ENCODE measurements at regions not wholly inside any gene's neighbourhood (a gene's known extent, or its start where the extent isn't known, plus 50 kb on each side); places are given as distances from the start of the nearest gene placed in this dataset.

DNA sequence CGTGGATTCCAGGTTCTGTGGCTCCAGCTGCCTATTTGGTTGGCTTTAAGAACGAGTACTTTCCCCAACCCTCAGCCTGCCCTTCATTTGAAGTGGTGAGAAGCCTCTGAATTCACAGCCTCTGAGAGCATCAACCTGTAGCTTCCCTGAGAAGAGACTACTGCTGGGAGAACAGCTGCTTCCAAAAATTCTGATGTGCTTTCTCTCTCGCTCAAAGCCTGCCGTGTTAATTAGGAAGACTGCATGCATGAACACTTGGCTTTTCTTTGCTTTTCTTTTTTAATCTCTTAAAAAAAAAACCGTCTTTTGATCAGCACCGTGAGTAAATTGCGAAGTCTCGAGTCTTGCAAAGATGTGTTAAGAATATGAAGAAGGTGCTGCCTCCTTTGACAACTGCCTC, 153.4 kb upstream of the MAP1B start:
- no peak for DNase-seq

GRCh38 chr5:71954329-71954728, 152.9 kb upstream of the MAP1B start:
- no peak for DNase-seq

DNA sequence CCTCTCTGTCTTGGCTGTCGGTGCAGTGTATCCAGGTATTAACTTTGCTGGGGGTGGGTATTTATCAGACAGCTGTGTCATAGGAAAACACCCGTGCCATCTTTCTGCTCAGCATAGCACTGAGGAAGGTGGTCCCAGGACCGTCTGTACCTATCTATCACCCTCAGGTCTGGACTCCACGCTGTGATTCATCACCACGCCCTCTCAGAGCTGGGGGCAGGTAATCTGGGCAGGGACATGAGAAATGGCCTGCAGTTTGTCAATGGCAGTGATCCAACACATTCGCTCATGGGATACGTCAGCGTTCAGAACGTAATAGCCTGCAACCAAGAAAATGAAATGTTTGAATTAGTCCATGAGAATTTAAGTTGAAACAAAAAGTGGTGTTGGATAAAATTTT, 151.6 kb upstream of the MAP1B start:
- DNase-seq, result no peak

GRCh38 chr5:71957292-71957898, 149.9 kb upstream of the MAP1B start:
- DNase-seq, result no peak

DNA sequence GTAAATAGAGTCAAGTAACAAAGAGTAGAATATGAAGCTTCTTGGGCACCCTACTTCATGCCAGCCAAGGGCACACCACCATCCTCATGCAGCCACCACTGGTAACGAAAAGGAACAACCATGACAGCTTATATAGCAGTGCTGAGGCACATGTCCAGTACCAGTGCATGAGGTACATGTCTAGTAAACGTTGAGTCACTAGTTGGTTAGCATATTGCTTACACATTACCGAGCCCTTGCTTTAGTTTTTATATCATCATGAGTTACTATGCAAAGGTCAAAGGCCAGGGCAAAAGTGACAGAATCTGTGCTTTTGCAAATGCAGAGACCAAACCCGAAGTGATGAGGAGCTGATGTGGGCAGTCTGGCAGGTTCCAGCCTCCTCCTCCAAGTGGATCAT, 147.1 kb upstream of the MAP1B start:
- no peak for DNase-seq

GRCh38 chr5:71961786-71962185, 145.5 kb upstream of the MAP1B start:
- DNase-seq, result no peak

DNA sequence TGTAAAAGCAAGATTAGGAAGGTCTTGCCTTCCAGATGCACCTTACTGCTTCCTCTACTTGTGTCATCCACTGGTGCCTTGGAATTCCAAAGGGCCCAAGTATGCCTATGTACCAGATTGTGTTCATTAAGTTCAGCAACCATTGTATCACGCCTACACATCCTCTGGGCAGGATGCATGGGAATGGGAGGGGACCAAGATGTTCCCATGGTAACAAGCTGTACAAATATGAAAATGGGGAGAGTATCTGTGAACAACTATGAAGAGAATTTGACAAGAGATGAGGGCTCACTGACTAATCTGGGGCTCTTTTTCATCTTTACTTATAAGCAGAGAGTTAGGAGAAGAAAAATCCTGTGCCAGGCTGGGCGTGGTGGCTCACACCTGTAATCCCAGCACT, 137.8 kb upstream of the MAP1B start:
- no peak for DNase-seq

DNA sequence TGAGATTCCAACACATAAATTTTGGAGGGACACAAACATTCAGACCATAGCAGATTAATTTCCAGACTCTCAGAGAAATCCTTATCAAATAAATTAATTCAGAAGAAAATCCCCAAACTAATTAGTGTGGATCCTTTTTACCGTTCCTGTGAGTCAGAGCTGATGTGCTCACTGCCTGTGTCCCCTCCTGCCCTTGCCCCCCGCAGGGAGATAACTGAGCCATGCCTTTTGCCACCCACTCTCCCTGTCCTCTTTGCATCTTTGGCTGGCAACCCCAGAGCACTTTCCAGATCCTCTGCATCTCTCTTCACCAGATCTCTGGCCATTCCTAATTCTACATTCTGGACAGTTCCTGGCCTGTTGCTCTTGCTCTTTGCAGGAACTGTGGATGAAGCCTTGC, 135.4 kb upstream of the MAP1B start:
- DNase-seq, result no peak

- DNase-seq, result no peak
Observed at GRCh38 chr5:71972777-71973473, 134.3 kb upstream of the MAP1B start.

DNA sequence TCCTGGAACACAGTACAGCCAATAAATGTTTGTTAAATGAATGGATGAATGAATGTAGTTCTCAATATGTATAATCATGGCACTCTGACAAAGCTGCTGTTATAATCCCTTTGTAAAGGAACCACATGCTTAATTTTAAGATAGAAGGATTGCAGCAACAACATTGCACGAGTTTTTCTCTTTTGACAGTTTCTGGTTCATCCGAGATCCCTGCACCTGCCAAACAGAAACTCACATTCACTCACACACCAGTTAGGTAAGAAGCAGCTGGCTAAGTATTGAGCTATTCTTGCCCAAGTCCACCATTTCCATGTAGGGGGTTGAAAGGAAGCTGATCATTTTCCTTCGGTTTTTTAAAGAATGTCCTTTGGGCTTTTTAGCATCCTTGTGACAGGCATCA, 133.7 kb upstream of the MAP1B start:
- DNase-seq, result no peak

GRCh38 chr5:71974165-71974564, 133.1 kb upstream of the MAP1B start:
- DNase-seq, result no peak

- DNase-seq, result no peak
Observed at GRCh38 chr5:71974622-71975021, 132.7 kb upstream of the MAP1B start.

- DNase-seq, result no peak
Observed at GRCh38 chr5:71976449-71976848, 130.8 kb upstream of the MAP1B start.

GRCh38 chr5:71977311-71977710, 130.0 kb upstream of the MAP1B start:
- DNase-seq, result no peak

DNA sequence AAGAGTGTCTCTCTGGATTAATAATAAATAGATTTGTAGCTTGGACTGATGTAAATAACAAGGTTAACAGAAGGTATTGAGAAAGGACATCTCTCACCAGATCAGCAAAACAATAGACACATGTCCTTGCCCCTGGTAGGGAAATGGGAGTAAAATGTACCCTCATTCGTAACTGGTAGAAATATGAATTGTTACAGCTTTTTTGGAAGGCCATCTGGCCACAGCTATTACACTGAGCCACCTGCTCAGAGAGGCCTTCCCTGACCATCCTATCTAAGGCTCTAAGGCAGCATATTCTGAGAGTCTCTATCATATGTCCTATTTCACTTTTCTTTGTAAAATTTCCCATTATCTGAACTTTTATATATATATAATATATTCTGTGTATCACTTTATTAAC, 129.1 kb upstream of the MAP1B start:
- no peak for DNase-seq

GRCh38 chr5:71982717-71983395, 124.4 kb upstream of the MAP1B start:
- no peak for DNase-seq

DNA sequence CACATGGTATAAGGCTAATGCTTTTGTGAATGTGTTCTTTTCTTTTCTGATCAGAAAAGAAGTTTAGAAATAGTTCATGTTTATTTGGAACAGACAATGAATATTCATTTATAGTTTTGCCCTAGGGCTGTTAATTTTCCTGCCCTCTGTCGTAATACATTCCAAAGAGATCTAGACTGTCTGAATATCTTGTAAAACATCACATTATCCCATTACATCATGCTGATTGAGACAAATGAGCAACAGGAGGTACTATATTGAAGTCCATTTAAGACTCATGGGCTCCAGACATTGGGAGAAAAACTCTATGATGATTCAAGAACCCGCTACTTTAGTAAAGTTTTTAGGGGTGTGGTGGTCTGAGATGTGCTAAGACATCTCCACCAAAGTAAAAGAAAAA, 121.2 kb upstream of the MAP1B start:
- no peak for DNase-seq

- DNase-seq, result no peak
Observed at GRCh38 chr5:71988808-71989207, 118.5 kb upstream of the MAP1B start.

DNA sequence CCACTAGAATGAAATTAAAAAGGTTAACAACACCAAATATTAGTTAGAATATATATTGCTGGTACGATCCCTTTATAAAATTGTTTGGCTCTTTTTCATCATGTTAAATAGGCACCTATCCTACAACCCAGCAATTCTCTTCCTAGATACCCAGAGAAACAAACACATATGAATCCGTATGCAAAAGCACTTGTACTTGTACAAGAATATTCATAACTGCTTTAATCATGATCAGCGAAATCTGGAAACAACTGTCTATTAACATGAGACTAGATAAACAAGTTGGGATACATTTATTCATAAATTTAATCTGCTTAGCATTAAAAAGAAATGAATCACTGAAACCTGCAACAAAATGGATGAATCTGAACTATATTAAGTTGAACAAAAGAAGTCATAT, 113.7 kb upstream of the MAP1B start:
- no peak for DNase-seq

DNA sequence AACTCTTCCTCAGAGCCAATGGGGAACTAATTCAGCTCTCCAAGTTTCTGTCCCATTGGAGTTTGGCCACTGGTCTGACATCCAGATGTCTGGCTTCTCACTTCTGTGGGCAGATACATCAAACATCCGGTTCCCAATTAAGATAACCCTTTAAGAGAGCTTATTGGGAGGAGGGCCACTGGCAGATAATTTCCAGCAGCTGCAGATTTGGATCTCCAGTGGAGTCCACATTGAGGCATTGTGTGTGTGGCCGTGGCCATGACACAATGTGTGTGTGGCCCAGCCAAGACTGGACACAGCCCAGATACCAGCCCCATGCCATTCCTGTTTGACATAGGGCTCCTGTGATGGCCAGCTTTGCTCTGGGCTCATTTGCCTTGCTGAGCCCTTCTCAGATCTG, 110.5 kb upstream of the MAP1B start:
- DNase-seq, result no peak

DNA sequence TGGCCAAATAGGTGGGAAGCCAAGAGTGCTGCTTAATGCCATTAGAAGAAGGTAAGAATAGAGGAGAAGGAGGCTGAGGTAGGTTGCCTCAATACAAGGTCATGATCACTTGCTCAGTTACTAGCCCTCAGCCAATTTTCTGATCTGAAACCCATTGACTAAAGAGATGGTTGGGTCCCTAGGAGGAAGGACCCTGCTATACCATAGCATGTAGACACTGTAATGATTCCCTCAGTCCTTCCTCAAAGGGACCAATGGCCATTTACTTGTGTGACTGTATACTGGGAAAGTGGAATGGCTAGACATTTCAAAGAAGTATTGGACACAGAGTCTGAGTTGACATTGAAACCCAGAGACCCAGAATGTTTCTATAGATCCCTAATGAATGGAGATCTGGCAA, 108.5 kb upstream of the MAP1B start:
- no peak for DNase-seq

GRCh38 chr5:72000707-72001106, 106.6 kb upstream of the MAP1B start:
- no peak for DNase-seq

DNA sequence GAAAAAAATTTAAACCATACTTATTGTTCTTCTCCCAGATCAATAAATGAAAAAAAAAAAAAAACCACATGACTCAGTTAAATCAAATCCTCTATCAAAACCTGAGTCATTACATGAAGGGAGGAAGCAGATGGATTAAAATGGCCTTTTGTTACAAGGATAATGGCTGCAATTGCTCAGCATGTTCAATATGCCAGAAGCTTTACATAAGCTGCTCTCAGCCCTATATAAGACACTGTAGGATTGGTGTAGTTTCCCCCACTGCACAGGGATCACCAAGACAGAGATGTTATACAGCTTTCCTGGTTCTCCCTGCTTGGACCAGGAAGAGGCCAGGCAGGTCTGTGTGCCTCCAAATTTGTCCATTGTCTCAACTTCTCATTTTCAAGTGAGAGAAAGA, 101.6 kb upstream of the MAP1B start:
- DNase-seq, result no peak

DNA sequence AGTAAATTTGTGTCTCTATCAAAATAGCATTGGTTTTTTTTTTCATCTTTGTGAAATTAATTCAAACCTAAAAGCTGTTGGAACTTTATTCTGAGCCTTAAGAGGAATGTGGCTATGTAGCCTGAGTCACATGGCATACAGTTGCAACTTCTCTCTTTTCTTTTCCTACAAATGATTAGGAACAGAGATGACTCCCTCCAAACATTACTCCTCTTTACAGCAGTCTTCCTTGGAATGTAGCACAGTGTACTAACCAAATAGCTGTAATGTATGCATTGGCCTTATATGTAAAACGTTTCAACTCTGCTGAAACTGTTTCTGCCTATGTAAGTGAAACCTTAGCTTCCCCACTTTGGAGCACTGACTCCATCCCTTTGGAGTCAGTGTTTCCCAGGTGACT, 100.9 kb upstream of the MAP1B start:
- DNase-seq, result no peak

Data from CD4-positive, alpha-beta T cell treated with Interleukin-21 for 1 hour (primary cell).